Fibroblast of lung (primary cell): ENCODE measurements at regions not wholly inside any gene's neighbourhood (a gene's known extent, or its start where the extent isn't known, plus 50 kb on each side); places are given as distances from the start of the nearest gene placed in this dataset.

Experiments used
- DNase-seq, 2 donors: peaks; one replicate each; pipeline versions ENCODE4 v3.0.0 to v3.0.0-alpha.2; 2010; ENCODE audit warnings: low read depth in 2 of 2
- H2AFZ ChIP-seq: 2 replicates; pipeline ENCODE4 v1.5.1; 2012; ENCODE audit warnings: low read length, control low read depth, inconsistent platforms
- H3K27ac ChIP-seq: 2 replicates; pipeline ENCODE4 v1.5.1; 2011; ENCODE audit warnings: low read length, control low read depth; ENCODE audit not compliant: insufficient read depth
- H3K27me3 ChIP-seq: 2 replicates; pipeline ENCODE4 v1.5.1; 2011; ENCODE audit warnings: mild to moderate bottlenecking, low read length; ENCODE audit not compliant: control insufficient read depth, insufficient read depth
- H3K36me3 ChIP-seq: 2 replicates; pipeline ENCODE4 v1.5.1; 2011; ENCODE audit warnings: low read length; ENCODE audit not compliant: control insufficient read depth, insufficient read depth
- H3K4me1 ChIP-seq: 2 replicates; pipeline ENCODE4 v1.5.1; 2011; ENCODE audit warnings: low read length; ENCODE audit not compliant: control insufficient read depth, insufficient read depth; ENCODE audit errors: extremely low read depth
- H3K4me2 ChIP-seq: 2 replicates; pipeline ENCODE4 v1.5.1; 2011; ENCODE audit warnings: low read length, control low read depth; ENCODE audit not compliant: insufficient read depth; ENCODE audit errors: extremely low read depth
- H3K4me3 ChIP-seq, 4 experiments: fragments of 200-600 bp in 1 of 4; sonication (generic) in 1 of 4; replicated peaks in 1 of 4; 2 replicates each; pipeline ENCODE4 v1.5.1; 2011 to 2016; ENCODE audit warnings: low read length in 4 of 4, low read depth in 3 of 4, mild to moderate bottlenecking in 3 of 4, control low read depth in 2 of 4, inconsistent platforms in 1 of 4, mixed read lengths in 1 of 4; ENCODE audit not compliant: insufficient read depth in 1 of 4; ENCODE audit errors: control extremely low read depth in 1 of 4
- H3K79me2 ChIP-seq: 2 replicates; pipeline ENCODE4 v1.5.1; 2012; ENCODE audit warnings: mild to moderate bottlenecking, low read length, inconsistent platforms; ENCODE audit not compliant: control insufficient read depth, insufficient read depth
- H3K9ac ChIP-seq: 2 replicates; pipeline ENCODE4 v1.5.1; 2011; ENCODE audit warnings: mild to moderate bottlenecking, low read length, control low read depth; ENCODE audit not compliant: insufficient read depth
- H3K9me3 ChIP-seq: 2 replicates; pipeline ENCODE4 v1.5.1; 2012; ENCODE audit warnings: low read depth, low read length; ENCODE audit not compliant: control insufficient read depth, insufficient read depth
- H4K20me1 ChIP-seq: 2 replicates; pipeline ENCODE4 v1.5.1; 2011; ENCODE audit warnings: low read length; ENCODE audit not compliant: control insufficient read depth, insufficient read depth; ENCODE audit errors: extremely low read depth
- EZH2 ChIP-seq: IDR thresholded peaks from 2 replicates; pipeline ENCODE4 v1.5.1; 2012; ENCODE audit warnings: low read length, control low read depth, mild to moderate bottlenecking; ENCODE audit errors: missing control alignments
- TF ChIP-seq, protein P1 (sequence below), 2 donors: IDR thresholded peaks in 1 of 2; conservative IDR thresholded peaks in 1 of 2; 1 replicate in 1 of 2; 2 replicates in 1 of 2; pipeline ENCODE4 v1.5.1; 2011 to 2012; ENCODE audit warnings: low read length in 2 of 2, control low read depth in 1 of 2, inconsistent platforms in 1 of 2, low read depth in 1 of 2, mild to moderate bottlenecking in 1 of 2

DNA sequence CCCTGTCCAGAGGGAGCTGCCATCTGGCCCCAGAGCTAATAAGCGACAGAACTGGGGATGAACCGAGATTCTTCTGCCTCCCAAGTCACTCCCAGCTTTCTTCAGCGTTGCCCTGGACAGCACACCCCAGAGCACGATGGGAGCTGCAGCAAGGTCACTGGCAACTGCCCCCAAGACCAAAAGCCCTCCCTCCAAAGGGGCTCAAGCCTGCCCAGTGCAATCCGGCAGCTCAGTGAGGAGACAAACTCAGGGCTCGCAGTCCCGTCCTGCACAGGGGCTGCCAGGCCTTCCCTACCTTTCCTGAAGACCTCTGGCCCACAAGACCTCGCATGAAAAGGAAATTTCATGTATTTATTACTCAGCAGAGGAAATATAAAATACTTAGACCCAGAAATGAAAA lies 174.8 kb downstream of the BCOR start:
- Histone ChIP-seq H2AFZ (no peak overlapping the region), H3K27me3 (peaks cover 3% of the 10 kb centered on the region), H3K4me1 (no peaks in the 10 kb centered on the region), H3K4me3 (no peak overlapping the region), H3K27ac (no peak overlapping the region), H3K9ac (no peak overlapping the region), H3K9me3 (no peaks in the 10 kb centered on the region), H3K79me2 (no peaks in the 10 kb centered on the region), H3K36me3 (no peaks in the 10 kb centered on the region), H3K4me2 (no peak overlapping the region), H4K20me1 (no peaks in the 10 kb centered on the region)
- DNase-seq, result no peak
- TF ChIP-seq EZH2, result no peak
- TF ChIP-seq, protein P1, sequence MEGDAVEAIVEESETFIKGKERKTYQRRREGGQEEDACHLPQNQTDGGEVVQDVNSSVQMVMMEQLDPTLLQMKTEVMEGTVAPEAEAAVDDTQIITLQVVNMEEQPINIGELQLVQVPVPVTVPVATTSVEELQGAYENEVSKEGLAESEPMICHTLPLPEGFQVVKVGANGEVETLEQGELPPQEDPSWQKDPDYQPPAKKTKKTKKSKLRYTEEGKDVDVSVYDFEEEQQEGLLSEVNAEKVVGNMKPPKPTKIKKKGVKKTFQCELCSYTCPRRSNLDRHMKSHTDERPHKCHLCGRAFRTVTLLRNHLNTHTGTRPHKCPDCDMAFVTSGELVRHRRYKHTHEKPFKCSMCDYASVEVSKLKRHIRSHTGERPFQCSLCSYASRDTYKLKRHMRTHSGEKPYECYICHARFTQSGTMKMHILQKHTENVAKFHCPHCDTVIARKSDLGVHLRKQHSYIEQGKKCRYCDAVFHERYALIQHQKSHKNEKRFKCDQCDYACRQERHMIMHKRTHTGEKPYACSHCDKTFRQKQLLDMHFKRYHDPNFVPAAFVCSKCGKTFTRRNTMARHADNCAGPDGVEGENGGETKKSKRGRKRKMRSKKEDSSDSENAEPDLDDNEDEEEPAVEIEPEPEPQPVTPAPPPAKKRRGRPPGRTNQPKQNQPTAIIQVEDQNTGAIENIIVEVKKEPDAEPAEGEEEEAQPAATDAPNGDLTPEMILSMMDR (conservative IDR thresholded peaks at IDR 0.05 in 1 of 2, IDR thresholded peaks at IDR 0.05 in 1 of 2; ENCODE audit: low read depth in 1 of 2, low read length in 2 of 2), result no peak

DNA sequence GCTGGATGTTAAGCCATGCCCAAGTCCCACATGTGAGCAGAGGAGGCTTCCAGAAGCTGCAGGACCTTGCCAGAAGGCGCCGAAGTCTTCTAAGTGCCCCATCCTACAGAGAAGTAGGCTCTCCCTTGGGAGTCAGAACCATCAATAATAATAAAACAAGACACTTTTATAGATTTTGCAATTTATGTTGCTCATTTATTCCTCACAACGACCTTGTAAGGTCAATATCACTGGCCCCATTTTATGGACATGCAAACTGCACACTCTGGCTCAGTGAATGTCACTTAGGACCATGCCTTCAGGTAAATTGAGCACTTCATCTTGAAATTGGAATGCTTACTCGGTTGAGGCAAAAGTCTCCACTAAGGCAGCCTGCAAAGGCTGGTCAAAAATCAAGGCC lies 170.4 kb downstream of the BCOR start:
- no peak overlapping the region for H3K9ac ChIP-seq
- H3K4me1 ChIP-seq, result no peaks in the 10 kb centered on the region
- no peak overlapping the region for H3K27ac ChIP-seq
- no peak overlapping the region for H3K4me2 ChIP-seq
- H2AFZ ChIP-seq, result no peak overlapping the region
- TF ChIP-seq, protein P1 (conservative IDR thresholded peaks at IDR 0.05 in 1 of 2, IDR thresholded peaks at IDR 0.05 in 1 of 2; ENCODE audit: low read depth in 1 of 2, low read length in 2 of 2), result no peak
- TF ChIP-seq EZH2, result no peak
- no peaks in the 10 kb centered on the region for H3K79me2 ChIP-seq
- no peak overlapping the region for H3K4me3 ChIP-seq
- peaks cover 3% of the 10 kb centered on the region for H3K27me3 ChIP-seq
- H3K9me3 ChIP-seq, result no peaks in the 10 kb centered on the region
- H4K20me1 ChIP-seq, result peaks cover 2% of the 10 kb centered on the region
- no peak for DNase-seq
- H3K36me3 ChIP-seq, result no peaks in the 10 kb centered on the region

DNA sequence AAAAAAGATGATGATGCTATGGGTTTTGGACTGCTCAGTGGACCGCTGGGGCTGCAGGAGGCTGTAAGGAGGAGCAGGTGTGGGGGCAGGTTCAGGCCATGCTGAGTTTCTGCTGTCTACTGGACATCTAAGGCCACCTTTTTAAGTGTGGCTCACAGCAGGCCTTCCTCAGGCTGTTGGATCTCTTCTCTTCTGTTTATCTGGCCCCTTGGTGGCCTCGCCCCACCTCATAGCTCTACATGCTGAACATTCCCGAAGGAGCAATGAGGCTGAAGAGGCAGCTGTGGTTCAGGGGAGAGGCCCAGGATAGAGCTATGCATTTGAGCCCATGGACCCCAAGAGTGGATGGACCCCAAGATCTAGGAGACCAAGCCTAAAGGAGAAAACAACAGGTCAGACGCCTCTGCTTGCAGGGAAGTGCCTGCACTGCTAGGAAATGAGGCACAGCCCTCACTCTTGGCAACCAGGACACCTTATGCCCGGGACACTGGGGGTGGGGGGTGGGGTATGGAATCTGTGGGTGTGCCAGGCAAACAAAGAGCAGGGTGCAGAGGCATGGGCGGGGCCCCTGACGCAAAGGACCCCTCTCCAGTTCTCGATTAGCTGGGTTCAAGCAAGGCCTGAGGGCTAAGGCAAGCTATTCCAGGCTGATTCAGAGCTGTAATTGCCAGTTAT lies 168.9 kb downstream of the BCOR start:
- no peaks in the 10 kb centered on the region for H3K27me3 ChIP-seq
- no peaks in the 10 kb centered on the region for H3K9me3 ChIP-seq
- no peaks in the 10 kb centered on the region for H3K36me3 ChIP-seq
- H3K4me3 ChIP-seq, result no peak overlapping the region
- no peaks in the 10 kb centered on the region for H3K79me2 ChIP-seq
- no peak overlapping the region for H2AFZ ChIP-seq
- no peaks in the 10 kb centered on the region for H3K4me1 ChIP-seq
- TF ChIP-seq, protein P1 (conservative IDR thresholded peaks at IDR 0.05 in 1 of 2, IDR thresholded peaks at IDR 0.05 in 1 of 2; ENCODE audit: low read depth in 1 of 2, low read length in 2 of 2), result no peak
- TF ChIP-seq EZH2, result no peak
- peaks cover 2% of the 10 kb centered on the region for H4K20me1 ChIP-seq
- DNase-seq, result no peak
- no peak overlapping the region for H3K27ac ChIP-seq
- H3K4me2 ChIP-seq, result no peak overlapping the region
- H3K9ac ChIP-seq, result no peak overlapping the region
